Stimulated activated CD8-positive, alpha-beta memory T cell treated with anti-CD3 and anti-CD28 coated beads, Interleukin-12 subunit alpha, Interleukin-12 subunit beta, amount 100 ng/mL, for 24 hours (primary cell): ENCODE measurements at regions not wholly inside any gene's neighbourhood (a gene's known extent, or its start where the extent isn't known, plus 50 kb on each side); places are given as distances from the start of the nearest gene placed in this dataset.
"Not testable (repeated sequence)": the region's sequence is repeated elsewhere in the genome, so short reads cannot be mapped to it uniquely, and the experiment has no call there.

Experiments used
- DNase-seq: peaks from one replicate; pipeline ENCODE4 v3.0.0-alpha.2; 2020; ENCODE audit errors: extremely low read depth

- no peak for DNase-seq
Measured at GRCh38 chr11:112310848-112311247, 50.2 kb upstream of the PLET1 start.

DNA sequence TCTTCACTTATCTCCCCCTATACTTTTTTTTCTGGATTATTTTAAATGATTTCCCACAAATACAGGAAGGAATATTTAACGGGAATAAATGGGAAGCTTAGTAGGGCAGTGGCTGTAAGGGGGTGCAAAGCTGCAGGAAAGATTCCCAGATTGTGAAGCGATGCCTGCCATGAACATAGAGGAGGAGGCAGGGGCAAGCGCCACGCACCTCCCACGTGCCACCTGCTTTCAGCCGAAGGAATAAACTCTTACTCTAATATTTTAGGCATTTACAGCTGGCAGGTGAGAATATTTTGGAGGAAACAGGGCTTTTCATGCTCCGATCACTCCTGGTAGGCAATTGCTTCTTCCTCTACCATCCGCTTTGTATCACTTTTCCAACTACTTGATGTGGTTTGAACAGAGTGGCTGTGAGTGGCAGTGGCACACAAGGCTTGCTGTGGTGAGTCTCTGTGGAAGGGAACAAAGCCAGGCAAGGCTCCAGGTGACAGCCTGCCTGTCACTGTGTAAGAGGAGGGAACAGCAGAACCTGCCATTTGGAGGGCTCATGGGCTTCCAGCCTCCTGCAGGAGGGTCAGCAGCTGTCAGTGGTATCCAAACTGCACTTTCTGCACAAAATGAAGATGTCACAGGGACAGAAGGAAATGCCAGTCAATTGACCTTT, 54.5 kb upstream of the PLET1 start:
- no peak for DNase-seq

- DNase-seq: no peak
Measured at GRCh38 chr11:112315861-112316739, 55.4 kb upstream of the PLET1 start.

DNA sequence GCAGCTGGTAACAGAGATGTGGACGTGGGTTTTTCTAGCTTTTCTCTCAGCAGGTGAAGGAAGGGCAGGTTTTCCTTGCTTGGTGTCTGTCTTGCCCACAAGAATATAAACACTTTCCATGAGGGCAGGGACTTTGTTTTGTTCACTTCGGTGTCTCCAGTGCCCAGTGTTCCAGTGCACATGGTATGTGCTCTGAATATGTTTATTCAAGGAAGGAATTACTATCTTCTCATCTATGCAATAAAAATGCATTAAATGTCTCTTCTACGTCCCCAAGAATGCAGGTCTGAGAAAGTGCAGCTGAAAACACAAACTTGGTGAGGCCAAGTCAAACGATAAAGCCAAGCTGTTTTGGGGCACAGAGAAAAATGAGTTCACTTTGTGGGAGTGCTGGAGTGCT, 56.3 kb upstream of the PLET1 start:
- no peak for DNase-seq

GRCh38 chr11:112318184-112318591, 57.5 kb upstream of the PLET1 start:
- no peak for DNase-seq

- no peak for DNase-seq
Measured at GRCh38 chr11:112318661-112319060, 58.0 kb upstream of the PLET1 start.

DNA sequence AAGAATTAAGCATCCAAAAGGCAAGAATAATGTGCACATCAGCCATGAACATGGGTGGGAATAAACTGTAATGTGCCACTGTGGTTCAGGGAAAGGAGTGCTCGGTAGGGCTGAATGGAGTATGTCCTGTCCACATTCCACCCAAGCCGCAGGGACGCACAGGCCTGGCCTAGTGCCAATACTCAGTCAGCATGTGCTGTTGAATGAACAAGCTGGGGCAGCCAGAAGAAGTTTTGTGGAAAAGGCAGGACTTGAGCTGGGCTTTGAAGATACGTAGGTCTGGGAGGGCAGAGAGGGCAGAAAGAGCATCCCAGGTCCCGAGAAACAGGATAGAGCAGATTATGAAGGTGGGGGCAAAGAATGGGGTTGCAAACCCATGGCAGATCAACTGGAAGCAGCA, 60.0 kb upstream of the PLET1 start:
- no peak for DNase-seq

DNA sequence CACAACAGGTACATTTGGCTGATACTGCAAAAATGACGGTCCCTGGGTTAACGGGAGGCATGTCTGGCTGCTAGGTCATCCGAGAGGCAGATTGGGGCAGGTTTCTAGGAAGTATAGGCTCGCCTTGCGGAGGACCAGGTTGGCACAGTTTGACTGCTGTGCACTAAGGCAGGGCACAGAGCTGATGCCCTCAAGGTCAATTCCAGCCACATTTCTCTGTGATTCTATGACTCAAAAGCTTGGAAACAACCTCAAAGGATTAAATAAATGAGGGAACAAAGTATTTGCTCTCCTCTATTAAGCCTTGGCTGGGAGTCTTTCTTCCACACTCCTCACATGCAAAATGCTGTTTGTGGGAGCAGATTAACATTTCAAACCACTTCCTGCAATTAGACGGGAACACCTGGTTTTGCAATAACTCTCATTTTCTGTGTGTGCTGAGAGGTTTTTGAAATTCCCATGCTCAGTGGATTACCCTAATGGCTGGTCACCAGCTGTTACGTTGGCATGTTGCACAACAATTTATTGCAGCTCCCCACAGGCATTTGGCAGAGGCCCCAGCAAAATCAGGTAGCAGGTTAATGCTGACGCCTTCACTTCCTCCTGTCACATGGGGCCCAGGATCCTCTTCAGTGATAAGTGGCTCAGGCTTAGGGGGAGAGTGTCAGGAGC, 61.0 kb upstream of the PLET1 start:
- no peak for DNase-seq

- no peak for DNase-seq
Measured at GRCh38 chr11:112322173-112322790, 61.6 kb upstream of the PLET1 start.

GRCh38 chr11:112334381-112334780, 73.7 kb upstream of the PLET1 start:
- no peak for DNase-seq

DNA sequence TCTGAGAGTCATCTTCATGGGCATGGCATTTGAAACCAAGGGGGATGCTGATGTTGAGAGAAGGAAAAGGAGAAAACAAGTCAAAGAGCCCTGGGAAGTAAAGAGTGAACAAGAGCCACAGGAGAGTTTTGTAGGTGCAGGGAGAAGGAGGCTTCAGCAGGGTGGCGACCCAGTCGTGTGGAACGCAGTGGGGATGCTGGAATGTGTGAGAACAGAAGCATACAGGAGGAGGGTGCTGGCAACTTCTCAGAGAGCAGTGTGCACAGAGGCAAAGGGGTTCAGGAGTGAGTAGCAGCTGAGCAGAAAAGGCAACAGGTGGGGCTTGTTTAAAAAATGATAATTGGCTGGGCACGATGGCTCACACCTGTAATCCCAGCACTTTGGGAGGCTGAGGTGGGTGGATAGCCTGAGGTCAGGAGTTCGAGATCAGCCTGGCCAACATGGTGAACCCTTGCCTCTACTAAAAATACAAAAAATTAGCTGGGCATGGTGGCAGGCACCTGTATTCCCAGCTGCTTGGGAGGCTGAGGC, 75.8 kb upstream of the PLET1 start:
- DNase-seq: no peak

DNA sequence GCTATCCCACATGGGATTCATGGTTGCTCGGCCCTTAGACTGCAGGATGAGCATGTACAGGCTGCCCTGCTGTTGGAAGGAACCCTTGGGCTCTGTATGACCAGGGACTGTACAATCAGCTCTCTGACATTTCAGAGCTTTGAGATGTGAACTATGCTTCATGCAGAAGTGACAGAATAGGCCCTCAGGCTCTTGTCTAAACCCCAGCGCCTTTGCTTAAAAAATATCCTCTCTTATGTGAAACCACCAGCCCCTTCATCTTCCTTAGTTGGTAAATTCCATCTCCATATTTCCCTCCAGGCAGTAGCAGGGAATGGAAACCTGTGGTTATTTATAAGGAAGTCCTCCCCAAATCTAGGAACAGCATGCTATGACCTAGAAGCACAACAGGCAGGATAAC, 78.9 kb upstream of the PLET1 start:
- no peak for DNase-seq

DNA sequence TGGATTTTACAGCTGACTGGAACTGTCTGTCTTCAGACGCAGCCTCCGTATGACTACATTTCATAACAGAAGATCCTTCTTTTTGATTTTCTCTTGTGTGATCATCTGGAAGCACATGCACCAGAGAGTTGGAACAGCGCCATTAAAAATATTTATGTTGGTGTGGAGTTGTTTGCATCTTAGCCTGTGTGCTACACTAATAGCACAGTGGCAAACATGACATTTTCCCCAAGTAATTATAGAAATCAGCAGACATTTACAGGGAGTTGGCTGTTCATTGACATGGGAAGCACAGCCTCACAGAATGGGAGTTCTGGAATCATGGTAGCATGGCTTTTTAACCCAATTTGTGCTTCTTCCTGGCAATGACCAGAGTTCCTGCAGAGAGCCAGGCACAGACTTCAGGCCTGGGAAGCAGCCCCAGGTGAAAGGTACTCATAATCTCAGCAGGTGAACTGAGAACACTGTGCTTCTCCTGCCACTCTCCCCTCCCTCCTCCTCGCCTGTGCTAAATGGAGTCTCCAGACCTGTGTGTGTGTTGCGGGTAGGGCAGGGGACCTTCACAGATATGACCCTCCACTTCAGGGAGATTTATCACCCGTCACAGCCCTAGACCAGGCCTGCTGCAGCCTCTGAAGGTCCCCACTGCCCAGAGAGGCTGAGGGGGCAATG, 82.8 kb upstream of the PLET1 start:
- DNase-seq: no peak

DNA sequence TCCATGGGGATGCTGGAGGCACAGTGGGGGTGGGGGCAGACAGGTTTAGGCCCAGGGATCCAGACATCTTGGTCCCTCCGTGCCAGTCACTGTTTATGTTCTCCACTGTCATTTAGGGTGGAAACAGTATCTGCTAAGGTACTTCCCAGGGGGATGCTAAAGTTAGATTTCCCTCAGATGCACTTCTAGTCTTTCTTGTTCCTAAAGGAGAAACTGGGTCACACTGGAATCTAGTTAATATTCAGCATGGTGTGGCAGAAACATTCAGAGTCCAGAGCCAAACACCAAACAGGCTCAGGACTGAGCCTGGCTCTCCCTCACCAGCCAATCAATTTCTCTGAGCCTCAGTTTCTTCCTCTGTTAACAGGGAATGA, 83.4 kb upstream of the PLET1 start:
- no peak for DNase-seq

- DNase-seq: no peak
Measured at GRCh38 chr11:112345166-112345565, 84.5 kb upstream of the PLET1 start.

GRCh38 chr11:112345706-112346105, 85.0 kb upstream of the PLET1 start:
- DNase-seq: no peak

- no peak for DNase-seq
Measured at GRCh38 chr11:112346586-112346985, 85.9 kb upstream of the PLET1 start.

- no peak for DNase-seq
Measured at GRCh38 chr11:112348480-112349029, 87.9 kb upstream of the PLET1 start.

- DNase-seq: not testable (repeated sequence)
Measured at GRCh38 chr11:112351423-112351822, 90.8 kb upstream of the PLET1 start.

DNA sequence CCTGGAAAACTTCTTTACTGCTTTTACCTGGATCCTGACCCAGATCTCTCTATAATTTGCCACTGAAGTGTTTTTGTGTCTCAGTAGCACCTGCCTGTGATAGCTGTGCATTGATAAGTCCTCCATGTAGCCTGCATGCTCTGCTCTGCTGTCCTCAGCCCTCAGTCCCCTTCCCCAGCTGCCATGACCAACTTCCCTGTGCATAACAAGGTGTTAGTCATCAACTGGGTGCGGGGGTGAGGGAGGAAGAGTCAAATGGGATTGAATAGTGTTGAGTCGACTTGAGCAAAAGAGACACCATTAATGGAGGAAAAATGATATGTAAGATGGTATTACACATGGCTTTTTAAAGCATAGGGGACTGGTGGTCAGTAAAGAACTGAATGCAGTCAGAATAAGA, 92.2 kb upstream of the PLET1 start:
- no peak for DNase-seq

- no peak for DNase-seq
Measured at GRCh38 chr11:112354364-112354763, 93.7 kb upstream of the PLET1 start.
